Activated CD4-positive, alpha-beta T cell treated with anti-CD3 and anti-CD28 coated beads for 36 hours (primary cell): ENCODE measurements at regions not wholly inside any gene's neighbourhood (a gene's known extent, or its start where the extent isn't known, plus 50 kb on each side); places are given as distances from the start of the nearest gene placed in this dataset.
A peak's percentile ranks its signal among the peaks of the same experiment; 100 is the strongest.
"Not testable (repeated sequence)": the region's sequence is repeated elsewhere in the genome, so short reads cannot be mapped to it uniquely, and the experiment has no call there.

Experiments
- ATAC-seq: fragments of 200-7000 bp; cut with Tn5 transposase; one replicate; pipeline ENCODE4 v1.10.0; 2021; ENCODE audit warnings: mild to moderate bottlenecking, moderate library complexity
- CTCF ChIA-PET: fragments of 350-600 bp; sonication (Branson Sonifier 250); formaldehyde crosslinking; loops from one replicate; lab custom pipeline; 2021; ENCODE audit warnings: antibody characterized with exemption; lab: Charles Lee
- POLR2A ChIA-PET: fragments of 350-600 bp; sonication (Branson Sonifier 250); formaldehyde crosslinking; loops from one replicate; lab custom pipeline; 2021; ENCODE audit warnings: antibody characterized with exemption, inconsistent platforms; lab: Charles Lee
- DNase-seq: peaks from one replicate; pipeline ENCODE4 v3.0.0-alpha.2; 2020
- H3K27ac Mint-ChIP-seq: one replicate; pipeline ENCODE4 v1.8.0; 2021; ENCODE audit warnings: mixed read lengths
- H3K27me3 Mint-ChIP-seq: one replicate; pipeline ENCODE4 v1.8.0; 2021; ENCODE audit warnings: mixed read lengths
- H3K36me3 Mint-ChIP-seq: one replicate; pipeline ENCODE4 v1.8.0; 2021; ENCODE audit warnings: low read depth, mixed read lengths
- H3K4me1 Mint-ChIP-seq: one replicate; pipeline ENCODE4 v1.8.0; 2021; ENCODE audit warnings: mixed read lengths
- H3K4me3 Mint-ChIP-seq: one replicate; pipeline ENCODE4 v1.8.0; 2021; ENCODE audit warnings: mild to moderate bottlenecking, moderate library complexity, mixed read lengths
- H3K9me3 Mint-ChIP-seq: one replicate; pipeline ENCODE4 v1.8.0; 2021; ENCODE audit warnings: low read depth, mixed read lengths
- intact Hi-C, 2 experiments: fragments of 100-400 bp; cut with DNase I in 1 of 2; cut with micrococcal nuclease in 1 of 2; formaldehyde crosslinking; loops; one replicate each; pipeline versions ENCODE4 v1.14.2 to v1.15.1; 2022 to 2024; cut with DNase I, micrococcal nuclease

DNA sequence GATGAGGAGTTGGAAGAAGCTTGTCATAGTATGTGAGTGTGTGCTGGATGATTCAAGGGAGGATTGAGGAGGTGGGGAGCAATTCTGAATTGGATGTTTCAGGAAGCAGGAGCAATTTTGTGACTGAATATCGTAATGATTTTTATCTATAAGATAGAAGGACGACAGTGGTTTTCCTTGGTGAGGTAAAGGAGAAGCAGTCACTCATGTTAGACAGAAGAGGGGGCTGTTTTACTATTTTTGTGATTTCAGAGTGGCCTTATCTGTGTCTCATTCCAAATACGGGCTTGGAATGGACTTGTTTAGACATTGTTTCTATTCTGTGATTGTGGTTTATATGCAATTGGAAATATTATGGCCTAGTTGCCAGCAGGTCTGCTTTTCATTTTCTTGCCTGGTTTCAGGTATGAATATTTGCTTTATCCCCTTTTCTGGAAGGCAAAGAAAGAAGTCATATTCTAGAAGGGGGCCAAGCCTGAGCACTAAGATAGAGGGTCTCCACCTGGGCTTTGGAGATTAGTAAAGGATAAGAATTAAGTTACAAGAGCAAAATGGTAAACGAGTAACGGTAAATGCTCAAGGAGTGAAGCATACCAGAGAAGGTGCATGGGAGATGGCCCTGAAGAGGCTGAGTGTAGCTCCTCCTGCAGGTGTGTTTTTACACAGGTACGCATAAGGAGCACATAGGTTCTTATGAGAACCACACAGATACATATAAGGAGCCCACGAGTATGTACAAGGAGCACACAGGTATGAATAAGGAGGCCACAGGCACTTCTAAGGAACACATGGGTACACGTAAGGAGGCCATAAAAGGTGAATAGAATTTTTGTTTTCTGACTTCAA lies 124.6 kb upstream of the KCNAB1 start:
- intact Hi-C loops = no loop called here
- Mint-ChIP-seq H3K4me3 (no peak overlapping the region), H3K27ac (no peak overlapping the region), H3K4me1 (no peaks in the 10 kb centered on the region), H3K9me3 (peaks cover 4% of the 10 kb centered on the region), H3K36me3 (no peaks in the 10 kb centered on the region), H3K27me3 (no peaks in the 10 kb centered on the region)
- ChIA-PET CTCF (no interaction called here), POLR2A (no interaction called here)
- ATAC-seq (no peak), DNase-seq (no peak)

DNA sequence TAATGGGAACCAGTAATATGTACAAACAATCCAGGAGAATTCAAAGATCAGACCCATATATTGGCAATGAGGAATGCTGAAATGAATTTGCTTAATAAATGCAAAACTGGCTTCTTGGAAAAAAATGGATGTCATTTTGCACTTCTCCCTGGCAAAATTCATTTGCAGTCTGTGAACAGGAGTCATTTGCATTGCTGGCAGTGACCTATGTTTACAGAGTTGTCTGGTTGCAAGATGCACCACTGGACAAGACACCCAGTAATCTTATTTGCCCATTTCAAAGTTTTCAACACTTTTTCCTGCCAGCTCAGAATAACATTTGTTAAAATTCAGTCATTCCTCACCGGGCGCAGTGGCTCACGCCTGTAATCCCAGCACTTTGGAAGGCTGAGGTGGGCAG lies 123.5 kb upstream of the KCNAB1 start:
- POLR2A ChIA-PET = no interaction called here
- CTCF ChIA-PET = no interaction called here
- Mint-ChIP-seq H3K27me3 (no peaks in the 10 kb centered on the region), H3K36me3 (no peaks in the 10 kb centered on the region), H3K4me3 (no peak overlapping the region), H3K27ac (no peak overlapping the region), H3K9me3 (peaks cover 4% of the 10 kb centered on the region), H3K4me1 (no peaks in the 10 kb centered on the region)
- DNase-seq (no peak), ATAC-seq (no peak)
- intact Hi-C loops = no loop called here

DNA sequence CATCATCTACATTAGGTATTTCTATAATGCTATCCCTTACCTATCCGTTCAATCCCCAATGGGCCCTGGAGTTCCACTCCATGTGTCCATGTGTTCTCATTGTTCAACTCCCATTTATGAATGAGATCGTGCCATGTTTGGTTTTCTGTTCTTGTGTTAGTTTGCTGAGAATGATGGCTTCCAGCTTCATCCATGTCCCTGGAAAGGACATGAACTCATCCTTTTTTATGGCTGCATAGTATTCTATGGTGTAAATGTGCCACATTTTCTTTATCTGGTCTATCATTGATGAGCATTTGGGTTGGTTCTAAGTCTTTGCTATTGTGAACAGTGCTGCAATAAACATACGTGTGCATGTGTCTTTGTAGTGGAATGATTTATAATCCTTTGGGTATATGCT lies 122.2 kb upstream of the KCNAB1 start:
- DNase-seq, intact Hi-C loops, POLR2A ChIA-PET, H3K4me3 Mint-ChIP-seq, H3K27ac Mint-ChIP-seq, H3K4me1 Mint-ChIP-seq, H3K9me3 Mint-ChIP-seq, H3K36me3 Mint-ChIP-seq, CTCF ChIA-PET, H3K27me3 Mint-ChIP-seq, ATAC-seq: not testable (repeated sequence)

DNA sequence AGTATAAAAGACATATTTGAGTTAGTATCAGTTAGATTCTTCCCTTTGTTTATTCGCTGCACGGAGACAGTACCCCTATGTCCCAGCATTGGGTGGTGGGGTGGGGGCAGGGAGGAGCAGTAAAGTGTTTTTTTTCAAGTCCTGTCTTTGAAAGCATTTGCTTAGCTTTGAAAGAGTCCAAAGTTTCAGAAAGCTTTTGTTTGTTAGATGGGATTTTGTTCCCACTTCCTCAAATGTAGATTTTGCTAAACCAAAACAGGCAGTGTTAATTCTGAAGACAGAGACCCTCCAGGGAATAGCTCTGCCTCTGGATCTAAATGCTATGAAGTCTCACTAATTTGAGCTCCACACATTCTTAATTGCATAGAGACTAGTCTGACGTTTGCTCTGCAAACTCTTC lies 114.6 kb upstream of the KCNAB1 start:
- Mint-ChIP-seq H3K9me3 (no peaks in the 10 kb centered on the region), H3K36me3 (no peaks in the 10 kb centered on the region), H3K27ac (no peak overlapping the region), H3K4me3 (no peak overlapping the region), H3K4me1 (no peaks in the 10 kb centered on the region), H3K27me3 (peaks cover 13% of the 10 kb centered on the region)
- ATAC-seq (no peak), DNase-seq (no peak)
- ChIA-PET CTCF (no interaction called here), POLR2A (no interaction called here)
- intact Hi-C loops = no loop called here

DNA sequence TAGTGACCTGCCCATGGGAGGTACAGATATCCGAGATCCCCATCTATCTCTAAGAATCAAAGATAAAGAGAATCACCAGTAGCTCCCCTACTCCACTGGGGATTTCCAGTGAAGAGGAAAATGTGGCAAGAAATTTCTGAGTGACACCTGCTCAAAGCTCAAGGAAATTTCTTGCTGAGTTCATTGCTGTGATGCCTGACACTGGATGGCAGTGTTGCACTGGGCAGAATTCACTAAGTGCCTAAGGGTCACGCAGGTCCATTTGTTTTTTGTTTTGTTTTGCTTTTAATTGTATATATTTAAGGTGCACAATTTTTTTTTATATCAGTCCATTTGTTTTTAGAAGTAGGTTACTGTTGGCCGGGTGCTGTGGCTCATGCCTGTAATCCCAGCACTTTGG lies 109.5 kb upstream of the KCNAB1 start:
- no peaks in the 10 kb centered on the region for H3K36me3 Mint-ChIP-seq
- no peaks in the 10 kb centered on the region for H3K4me1 Mint-ChIP-seq
- no peak overlapping the region for H3K27ac Mint-ChIP-seq
- H3K4me3 Mint-ChIP-seq = no peak overlapping the region
- POLR2A ChIA-PET = no interaction called here
- intact Hi-C loops = no loop called here
- peaks cover 15% of the 10 kb centered on the region for H3K27me3 Mint-ChIP-seq
- ATAC-seq = no peak
- no peaks in the 10 kb centered on the region for H3K9me3 Mint-ChIP-seq
- DNase-seq = peak; percentile 6
- CTCF ChIA-PET = no interaction called here

DNA sequence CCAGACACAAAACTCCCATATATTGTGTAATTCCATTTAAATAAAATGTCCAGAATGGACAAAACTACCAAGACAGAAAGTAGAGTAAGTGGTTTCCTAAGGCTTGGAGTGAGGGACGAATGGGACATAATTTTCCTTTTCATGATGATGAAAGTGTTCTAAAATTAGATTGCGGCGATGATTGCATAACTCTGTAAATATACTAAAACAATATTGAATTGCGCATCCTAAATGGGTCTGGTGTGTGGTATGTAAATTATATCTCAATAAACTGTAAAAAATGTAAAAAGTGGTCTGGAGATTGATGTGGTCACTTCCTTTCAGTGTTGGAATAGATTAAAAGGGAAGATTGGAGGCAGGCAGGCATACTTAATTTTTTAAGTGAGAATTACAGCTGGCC lies 105.9 kb upstream of the KCNAB1 start:
- POLR2A ChIA-PET = no interaction called here
- Mint-ChIP-seq H3K4me3 (no peak overlapping the region), H3K9me3 (no peaks in the 10 kb centered on the region), H3K27me3 (peaks cover 8% of the 10 kb centered on the region), H3K4me1 (no peaks in the 10 kb centered on the region), H3K27ac (no peak overlapping the region), H3K36me3 (no peaks in the 10 kb centered on the region)
- intact Hi-C loops = no loop called here
- DNase-seq = no peak
- ATAC-seq = no peak
- CTCF ChIA-PET = interaction anchor here (0.6 kb wide), 3 partner anchors 45 to 551 kb away, joined by 3 read pairs; no protein-coding TSS in a partner anchor

DNA sequence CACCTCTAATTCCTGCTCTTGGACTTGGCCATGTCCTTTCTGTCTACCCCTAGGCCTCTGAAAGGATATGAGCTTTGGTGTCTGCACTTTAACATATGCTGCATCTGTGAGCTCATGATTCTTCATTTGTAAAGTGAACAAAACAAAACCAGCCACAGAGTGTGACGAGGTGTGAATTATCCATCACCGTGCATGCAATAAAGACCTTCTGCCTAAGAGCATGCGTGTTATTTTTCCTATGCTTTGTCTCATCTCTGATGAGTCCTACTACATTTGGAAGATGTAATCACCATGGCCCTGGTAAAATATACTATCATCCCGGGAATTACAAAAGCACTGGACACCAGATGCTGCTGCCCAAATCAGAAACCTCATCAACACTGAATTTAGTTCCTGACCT lies 103.5 kb upstream of the KCNAB1 start:
- H3K4me3 Mint-ChIP-seq = no peak overlapping the region
- DNase-seq (no peak), ATAC-seq (no peak)
- no peaks in the 10 kb centered on the region for H3K9me3 Mint-ChIP-seq
- CTCF ChIA-PET = interaction anchor here (1.0 kb wide), 1 partner anchor 28 kb away, joined by 4 read pairs; no protein-coding TSS in a partner anchor
- POLR2A ChIA-PET = no interaction called here
- H3K27me3 Mint-ChIP-seq = peaks cover 6% of the 10 kb centered on the region
- no peak overlapping the region for H3K27ac Mint-ChIP-seq
- no peaks in the 10 kb centered on the region for H3K36me3 Mint-ChIP-seq
- intact Hi-C loops = no loop called here
- H3K4me1 Mint-ChIP-seq = no peaks in the 10 kb centered on the region

DNA sequence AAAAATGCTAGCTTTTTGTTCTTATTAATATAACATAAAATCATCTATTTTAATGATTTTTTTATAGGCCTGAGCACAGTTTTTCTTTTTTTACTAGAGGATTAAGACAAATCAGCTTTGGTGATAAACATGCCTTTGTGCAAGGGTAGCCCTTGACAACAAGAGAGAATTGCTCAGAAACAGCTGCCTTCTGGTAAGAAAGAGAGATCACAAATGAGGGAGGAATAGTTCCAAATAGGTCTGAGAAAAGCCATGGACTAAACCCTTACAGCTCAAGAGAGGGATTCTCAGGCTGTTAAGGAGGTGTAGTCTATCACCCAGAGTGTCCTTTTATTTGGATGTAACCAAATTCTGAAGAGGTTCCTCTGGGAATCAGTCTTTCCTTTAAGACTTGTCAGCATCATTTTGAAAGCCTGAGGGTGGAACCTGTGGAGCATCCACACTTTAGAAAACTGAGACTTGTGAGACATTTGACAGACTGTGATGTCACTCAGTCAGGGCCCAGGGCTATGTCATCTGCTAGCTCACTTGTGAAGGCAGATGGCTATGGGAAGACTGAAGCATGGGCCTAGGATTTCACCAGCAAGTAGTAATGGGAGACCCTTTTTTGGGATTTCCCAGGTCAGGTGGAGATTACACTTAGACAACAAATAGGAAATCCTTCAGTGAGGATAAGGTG lies 102.9 kb upstream of the KCNAB1 start:
- DNase-seq (no peak), ATAC-seq (no peak)
- Mint-ChIP-seq H3K4me1 (no peaks in the 10 kb centered on the region), H3K36me3 (no peaks in the 10 kb centered on the region), H3K4me3 (no peak overlapping the region), H3K27me3 (peaks cover 2% of the 10 kb centered on the region), H3K9me3 (no peaks in the 10 kb centered on the region), H3K27ac (no peak overlapping the region)
- intact Hi-C loops = no loop called here
- CTCF ChIA-PET = interaction anchor here (1.0 kb wide), 1 partner anchor 27 kb away, joined by 4 read pairs; no protein-coding TSS in a partner anchor
- POLR2A ChIA-PET = no interaction called here

DNA sequence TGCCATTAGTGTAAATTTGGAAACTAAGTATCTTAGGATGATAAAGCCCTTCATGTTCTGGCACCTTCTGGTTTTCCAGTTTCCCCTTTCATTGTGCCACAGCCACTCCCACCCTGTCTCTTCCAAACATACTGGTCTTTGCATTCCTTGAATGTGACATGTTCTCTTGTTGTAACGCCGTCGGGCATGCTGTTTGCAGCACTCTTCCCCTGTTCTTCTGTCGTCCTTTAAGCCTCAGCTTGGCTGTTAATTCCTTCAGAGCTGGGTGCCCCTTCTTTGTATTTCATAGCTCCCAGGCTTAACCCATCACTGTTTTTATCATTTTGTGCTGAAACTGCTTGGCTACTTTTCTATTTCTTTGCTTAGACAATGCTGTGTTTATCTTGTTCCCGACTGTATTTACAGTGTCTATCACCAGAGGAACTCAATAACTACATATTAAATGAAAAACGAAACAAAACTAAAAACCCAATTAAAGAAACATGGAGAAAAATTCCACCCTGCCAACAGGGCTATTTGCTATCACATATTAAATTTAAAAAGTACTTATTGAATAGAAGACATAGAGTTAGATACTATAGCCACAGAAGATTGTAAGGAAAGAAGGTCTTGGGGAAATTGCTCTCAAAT lies 95.4 kb upstream of the KCNAB1 start:
- ChIA-PET POLR2A (no interaction called here), CTCF (no interaction called here)
- Mint-ChIP-seq H3K4me1 (no peaks in the 10 kb centered on the region), H3K36me3 (no peaks in the 10 kb centered on the region), H3K9me3 (no peaks in the 10 kb centered on the region), H3K27me3 (peaks cover 2% of the 10 kb centered on the region), H3K27ac (no peak overlapping the region), H3K4me3 (no peak overlapping the region)
- ATAC-seq (no peak), DNase-seq (no peak)
- intact Hi-C loops = no loop called here

DNA sequence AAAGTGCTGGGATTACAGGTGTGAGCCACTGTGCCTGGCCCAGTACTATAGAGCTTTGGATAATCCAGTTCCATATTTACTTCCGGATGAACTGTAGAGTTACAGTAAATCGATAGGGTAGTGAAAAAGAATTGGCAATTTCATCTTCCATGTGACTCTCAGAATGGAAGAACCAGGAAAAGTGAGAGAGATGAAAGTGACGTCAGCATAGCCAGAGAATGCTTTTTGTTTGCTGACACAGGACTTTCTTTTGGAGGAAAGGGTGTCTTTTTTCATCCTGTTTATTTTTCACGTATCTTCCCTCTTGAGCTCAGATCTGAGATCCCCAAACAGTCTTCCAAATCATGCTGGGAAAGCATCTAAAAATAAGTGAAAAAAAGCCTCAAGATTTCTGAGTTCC lies 91.2 kb upstream of the KCNAB1 start:
- H3K4me3 Mint-ChIP-seq = no peak overlapping the region
- intact Hi-C loops = no loop called here
- H3K36me3 Mint-ChIP-seq = no peaks in the 10 kb centered on the region
- no peaks in the 10 kb centered on the region for H3K4me1 Mint-ChIP-seq
- CTCF ChIA-PET = interaction anchor here (1.5 kb wide), 1 partner anchor 14 kb away, joined by 4 read pairs; no protein-coding TSS in a partner anchor
- DNase-seq = no peak
- no peaks in the 10 kb centered on the region for H3K9me3 Mint-ChIP-seq
- no peak for ATAC-seq
- POLR2A ChIA-PET = no interaction called here
- H3K27me3 Mint-ChIP-seq = peaks cover 2% of the 10 kb centered on the region
- H3K27ac Mint-ChIP-seq = no peak overlapping the region

DNA sequence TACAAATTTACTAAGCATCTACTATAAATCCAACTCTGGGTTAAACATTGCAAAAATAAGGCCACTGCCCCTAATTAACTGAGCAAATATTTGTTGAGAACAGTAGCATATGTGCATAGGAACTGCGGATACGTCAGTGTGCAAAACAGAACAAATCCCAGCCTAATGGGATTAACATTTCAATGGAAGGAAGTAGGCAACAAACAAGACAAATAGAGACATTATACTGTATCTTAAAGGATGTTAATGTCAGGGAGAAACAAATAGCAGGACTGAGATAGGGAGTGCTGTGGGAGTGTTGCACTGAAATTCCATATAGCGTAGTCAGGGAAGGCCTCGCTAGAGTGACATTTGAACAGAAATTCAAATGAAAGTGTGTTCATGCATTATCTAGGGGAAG lies 89.7 kb upstream of the KCNAB1 start:
- CTCF ChIA-PET = interaction anchor here (1.5 kb wide), 1 partner anchor 13 kb away, joined by 4 read pairs; no protein-coding TSS in a partner anchor
- intact Hi-C loops = no loop called here
- ATAC-seq = no peak

More for the DNA sequence above, 89.7 kb upstream of the KCNAB1 start:
- POLR2A ChIA-PET = no interaction called here
- Mint-ChIP-seq H3K27ac (no peak overlapping the region), H3K36me3 (no peaks in the 10 kb centered on the region), H3K4me3 (no peak overlapping the region), H3K27me3 (peaks cover 2% of the 10 kb centered on the region), H3K4me1 (no peaks in the 10 kb centered on the region), H3K9me3 (no peaks in the 10 kb centered on the region)
- no peak for DNase-seq
